ENCODE measurements at regions not wholly inside any gene's neighbourhood (a gene's known extent, or its start where the extent isn't known, plus 50 kb on each side); places are given as distances from the start of the nearest gene placed in this dataset.
A peak's percentile ranks its signal among the peaks of the same experiment; 100 is the strongest.
"Not testable (repeated sequence)": the region's sequence is repeated elsewhere in the genome, so short reads cannot be mapped to it uniquely, and the experiment has no call there.

GRCh38 chr6:21282360-21282759, 311.2 kb upstream of the SOX4 start:
- not testable (repeated sequence) for DNase-seq

DNA sequence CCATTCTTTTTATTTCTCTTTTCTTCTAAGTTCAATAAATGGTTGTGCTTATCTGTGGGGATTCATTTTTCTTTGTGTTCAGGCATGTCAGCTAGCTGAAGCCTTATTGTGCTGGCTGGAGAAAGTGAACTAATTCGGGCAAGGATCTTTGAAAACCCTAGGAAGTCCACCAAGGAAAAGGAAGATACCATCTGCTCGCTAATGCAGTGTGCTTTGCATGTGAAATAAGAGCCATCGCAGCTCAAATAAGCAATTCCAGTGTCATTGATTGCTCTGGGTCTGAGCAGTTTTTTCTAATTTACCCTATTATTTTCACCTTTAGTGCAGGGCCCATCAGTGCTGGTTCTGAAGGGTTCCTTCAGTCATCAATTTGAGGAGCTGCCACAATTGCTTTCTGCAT, 309.4 kb upstream of the SOX4 start:
- DNase-seq, result no peak

- no peak for DNase-seq
Observed at GRCh38 chr6:21284706-21285105, 308.8 kb upstream of the SOX4 start.

DNA sequence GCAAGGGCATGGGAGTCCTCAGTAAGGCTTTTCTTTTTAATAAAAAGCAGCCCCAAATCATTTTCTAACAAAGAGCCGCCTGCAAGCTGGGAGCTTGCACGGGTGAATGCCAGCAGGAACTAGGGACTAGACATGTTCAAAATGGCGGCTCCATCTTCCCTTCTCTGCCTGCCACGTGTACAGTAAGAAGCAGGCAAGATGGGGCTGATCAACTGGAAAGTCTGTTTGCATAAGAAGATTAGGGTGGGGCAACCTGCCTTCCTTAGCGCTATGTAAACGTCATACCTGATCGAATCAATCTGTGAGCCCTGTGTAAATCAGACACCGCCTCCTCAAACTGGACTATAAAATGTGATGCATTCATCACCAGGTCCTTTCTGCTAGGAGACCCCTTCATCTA, 299.4 kb upstream of the SOX4 start:
- DNase-seq, result no peak

- DNase-seq, result no peak
Observed at GRCh38 chr6:21295506-21296240, 297.9 kb upstream of the SOX4 start.

- no peak for DNase-seq
Observed at GRCh38 chr6:21297665-21298064, 295.9 kb upstream of the SOX4 start.

DNA sequence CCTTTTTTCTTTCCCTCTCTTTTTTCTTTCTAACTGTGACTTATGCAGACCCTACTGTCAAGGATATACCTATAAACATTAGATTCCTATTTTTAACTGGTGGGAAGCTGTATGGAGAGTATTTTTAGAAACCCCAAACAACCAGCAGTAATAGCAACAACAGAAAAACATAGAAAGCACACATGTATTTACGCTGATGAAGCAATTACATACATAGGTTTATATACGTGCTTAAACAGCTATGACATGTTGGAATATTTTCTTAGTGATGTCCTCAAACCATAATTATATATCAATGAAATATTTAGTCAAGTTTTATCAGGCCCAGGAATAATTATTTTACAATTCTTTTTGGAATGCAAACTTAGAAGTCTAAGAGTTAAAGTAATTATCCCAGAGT, 294.3 kb upstream of the SOX4 start:
- DNase-seq, result no peak

- DNase-seq, result no peak
Observed at GRCh38 chr6:21300439-21300838, 293.1 kb upstream of the SOX4 start.

DNA sequence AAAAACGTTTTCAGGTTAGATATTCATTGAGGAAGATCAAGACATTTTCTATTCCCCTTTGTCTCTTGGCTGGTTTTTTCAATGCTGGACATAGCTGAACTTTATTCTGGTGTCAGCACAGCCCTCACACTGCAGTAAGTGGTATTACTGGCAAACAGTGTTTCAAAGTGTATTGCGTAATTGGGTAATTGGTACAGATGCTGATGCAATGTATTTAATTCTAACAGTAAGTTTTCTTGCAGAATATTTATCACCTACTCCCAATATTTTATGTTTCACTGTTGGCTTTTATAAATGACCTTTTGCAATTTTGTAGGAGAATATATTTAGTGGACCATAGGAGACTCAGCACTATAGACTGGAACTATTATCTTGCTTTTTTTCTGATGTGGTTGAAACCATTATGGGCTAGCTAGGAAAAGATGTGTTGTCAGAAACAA, 287.6 kb upstream of the SOX4 start:
- peak; percentile 15 for DNase-seq

- DNase-seq, result no peak
Observed at GRCh38 chr6:21306546-21306945, 287.0 kb upstream of the SOX4 start.

GRCh38 chr6:21309807-21310221, 283.7 kb upstream of the SOX4 start:
- no peak for DNase-seq

- DNase-seq, result no peak
Observed at GRCh38 chr6:21310568-21311140, 282.9 kb upstream of the SOX4 start.

- DNase-seq, result no peak
Observed at GRCh38 chr6:21312118-21312517, 281.4 kb upstream of the SOX4 start.

DNA sequence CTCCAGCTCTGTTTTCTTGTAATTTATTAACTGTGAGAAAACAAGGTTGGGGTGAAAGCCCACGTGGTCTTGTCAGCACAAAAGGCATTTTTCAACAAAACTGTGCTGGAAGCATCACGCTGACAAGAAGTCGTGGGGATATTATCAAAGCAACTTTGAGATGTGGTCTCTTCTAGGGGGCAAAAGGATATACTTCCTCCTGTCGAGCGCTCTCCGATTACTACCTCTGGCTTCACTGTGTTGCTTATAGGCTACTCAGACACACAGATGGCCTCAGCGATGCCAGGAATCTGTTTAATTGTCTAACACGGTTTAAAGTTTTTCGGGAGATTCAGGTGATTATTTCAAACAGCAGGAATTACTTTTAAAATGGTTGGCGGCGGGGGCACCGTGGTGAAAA, 275.9 kb upstream of the SOX4 start:
- no peak for DNase-seq

- DNase-seq, result no peak
Observed at GRCh38 chr6:21321076-21321475, 272.5 kb upstream of the SOX4 start.

- no peak for DNase-seq
Observed at GRCh38 chr6:21321531-21321930, 272.0 kb upstream of the SOX4 start.

GRCh38 chr6:21323577-21323976, 270.0 kb upstream of the SOX4 start:
- no peak for DNase-seq

DNA sequence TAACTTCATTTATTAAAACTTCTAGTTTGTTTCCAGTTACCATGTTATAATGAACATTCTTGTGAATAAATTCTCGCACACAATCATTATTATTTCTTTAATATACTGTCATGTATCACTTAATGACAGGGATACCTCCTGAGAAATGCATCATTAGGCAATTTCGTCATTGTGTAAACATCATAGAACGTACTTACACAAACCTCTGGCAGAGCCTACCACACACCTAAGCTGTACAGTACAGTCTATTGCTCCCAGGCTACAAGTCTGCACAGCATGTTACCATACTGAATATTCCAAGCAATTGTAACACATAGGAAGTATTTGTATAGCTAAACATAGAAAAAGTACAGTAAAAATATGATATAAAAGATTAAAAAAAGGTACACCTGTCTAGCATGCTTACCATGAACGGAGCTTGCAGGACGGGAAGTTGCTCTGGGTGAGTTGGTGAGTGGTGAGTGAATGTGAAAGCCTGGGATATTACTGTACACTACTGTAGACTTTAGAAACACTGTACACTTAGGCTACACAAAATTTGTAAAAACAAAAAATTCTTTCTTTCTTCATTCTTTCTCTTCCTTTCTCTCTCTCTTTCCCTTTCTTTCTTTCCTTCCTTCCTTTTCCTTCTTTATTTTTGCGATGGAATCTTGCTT, 268.2 kb upstream of the SOX4 start:
- no peak for DNase-seq

DNA sequence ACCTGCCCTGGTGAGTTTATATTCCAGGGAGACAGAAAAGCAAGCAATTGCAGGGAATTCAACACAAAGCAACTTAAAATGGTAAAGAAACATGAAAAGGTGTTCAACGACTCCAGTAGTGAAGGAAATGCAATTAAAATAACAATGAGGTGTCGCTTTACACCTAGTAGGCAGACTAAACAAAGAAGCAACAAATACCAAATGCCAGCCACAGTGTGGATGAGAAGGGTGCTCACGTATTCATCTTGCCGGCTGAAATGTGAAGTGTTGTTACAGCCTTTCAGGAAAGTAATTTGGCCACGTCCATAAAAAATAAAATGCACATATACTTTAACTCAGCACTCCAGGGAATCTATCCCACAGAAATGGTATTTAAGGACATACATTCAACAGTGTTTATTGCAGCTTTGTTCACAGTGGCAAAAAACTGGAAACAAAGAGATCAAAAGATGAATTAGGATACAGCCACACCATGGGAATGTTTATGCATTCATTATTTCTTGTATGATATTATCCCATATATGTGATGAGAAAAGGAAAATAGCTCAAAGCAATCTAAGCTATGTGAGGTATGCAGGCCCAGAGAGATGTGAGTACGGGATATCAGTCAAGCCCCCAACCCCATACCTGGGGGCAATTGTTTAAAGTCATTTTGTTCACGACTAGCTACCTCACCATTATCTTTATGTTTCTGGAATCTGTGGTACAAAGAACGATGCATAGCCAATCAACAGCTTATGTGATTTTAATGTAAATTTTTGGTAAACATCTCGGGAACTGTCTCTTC, 266.0 kb upstream of the SOX4 start:
- DNase-seq, result no peak

- no peak for DNase-seq
Observed at GRCh38 chr6:21331235-21331634, 262.3 kb upstream of the SOX4 start.

DNA sequence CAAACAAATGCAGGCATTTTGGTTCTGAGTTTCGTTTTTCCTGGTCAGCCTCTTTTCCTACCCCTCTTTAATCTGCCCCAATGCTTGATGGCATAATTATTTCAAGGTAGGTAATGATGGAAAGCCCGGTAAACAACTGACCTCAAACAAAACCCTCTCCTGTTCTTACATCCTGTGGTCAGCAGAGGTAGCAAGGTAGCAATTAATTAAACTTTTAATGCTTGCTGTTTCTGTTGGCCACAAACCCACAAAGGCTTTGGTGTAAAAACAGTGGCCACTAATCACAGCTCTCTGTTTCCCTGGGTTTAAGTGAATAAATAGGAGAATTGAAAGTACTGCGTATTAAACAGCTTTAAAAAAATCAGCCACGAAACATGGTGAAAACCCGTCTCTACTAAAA, 261.5 kb upstream of the SOX4 start:
- DNase-seq, result no peak

DNA sequence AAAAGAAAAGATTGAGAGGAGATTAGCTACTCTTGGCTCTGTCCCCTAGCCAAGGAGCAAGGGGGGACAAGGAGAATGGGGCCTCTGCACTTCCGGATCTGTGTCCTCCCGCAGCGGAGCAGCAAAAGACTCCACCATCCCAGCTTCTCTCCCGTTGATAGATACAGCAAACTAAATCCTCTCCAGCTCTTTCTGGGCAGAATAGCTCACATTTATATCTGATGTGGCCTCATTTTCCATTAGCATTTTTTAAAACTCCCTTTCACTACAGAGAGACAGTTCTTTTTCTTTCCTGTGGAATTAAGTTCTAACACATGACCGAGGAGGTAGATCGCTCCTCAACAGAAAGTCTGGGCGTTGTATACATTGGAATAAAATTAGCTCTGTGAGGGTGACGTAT, 260.9 kb upstream of the SOX4 start:
- no peak for DNase-seq

GRCh38 chr6:21333715-21334114, 259.8 kb upstream of the SOX4 start:
- DNase-seq, result no peak

- no peak for DNase-seq
Observed at GRCh38 chr6:21334651-21335050, 258.9 kb upstream of the SOX4 start.
